Peyer's patch (tissue), 4 donors: ENCODE measurements at regions not wholly inside any gene's neighbourhood (a gene's known extent, or its start where the extent isn't known, plus 50 kb on each side); places are given as distances from the start of the nearest gene placed in this dataset.

Experiments
- DNase-seq, 3 donors: peaks; one replicate each; pipeline ENCODE4 v3.0.0-alpha.2; 2017 to 2019
- H3K27ac ChIP-seq, 4 donors: fragments of 200-600 bp; sonication (generic); one replicate each; pipeline ENCODE4 v1.5.1; 2016 to 2019
- H3K27me3 ChIP-seq, 2 donors: fragments of 200-600 bp; sonication (generic); one replicate each; pipeline ENCODE4 v1.5.1; 2019
- H3K36me3 ChIP-seq, 3 donors: fragments of 200-600 bp; sonication (generic); one replicate each; pipeline ENCODE4 v1.5.1; 2016 to 2019
- H3K4me1 ChIP-seq, 4 donors: fragments of 200-600 bp; sonication (generic); one replicate each; pipeline ENCODE4 v1.5.1; 2016 to 2019
- H3K4me3 ChIP-seq, 4 donors: fragments of 200-600 bp; sonication (generic); 1 replicate in 3 of 4; 2 replicates in 1 of 4; pipeline ENCODE4 v1.5.1; 2016 to 2019; ENCODE audit warnings: mild to moderate bottlenecking in 1 of 4
- H3K9me3 ChIP-seq, 4 donors: fragments of 200-600 bp; sonication (generic); one replicate each; pipeline ENCODE4 v1.5.1; 2016 to 2019; ENCODE audit warnings: mild to moderate bottlenecking in 1 of 4
- POLR2A ChIP-seq, 2 donors: fragments of 450-650 bp; IDR thresholded peaks; one replicate each; pipeline ENCODE4 v1.5.1; 2017; ENCODE audit warnings: antibody characterized with exemption in 2 of 2, mild to moderate bottlenecking in 2 of 2, moderate library complexity in 2 of 2
- TF ChIP-seq, protein P1 (sequence below), 6 experiments: fragments of 450-650 bp in 4 of 6; fragments of 200-600 bp in 2 of 6; sonication (generic) in 1 of 6; IDR thresholded peaks; one replicate each; pipeline ENCODE4 v1.5.1; 2017 to 2019; ENCODE audit warnings: antibody characterized with exemption in 6 of 6, mild to moderate bottlenecking in 3 of 6, moderate library complexity in 1 of 6

DNA sequence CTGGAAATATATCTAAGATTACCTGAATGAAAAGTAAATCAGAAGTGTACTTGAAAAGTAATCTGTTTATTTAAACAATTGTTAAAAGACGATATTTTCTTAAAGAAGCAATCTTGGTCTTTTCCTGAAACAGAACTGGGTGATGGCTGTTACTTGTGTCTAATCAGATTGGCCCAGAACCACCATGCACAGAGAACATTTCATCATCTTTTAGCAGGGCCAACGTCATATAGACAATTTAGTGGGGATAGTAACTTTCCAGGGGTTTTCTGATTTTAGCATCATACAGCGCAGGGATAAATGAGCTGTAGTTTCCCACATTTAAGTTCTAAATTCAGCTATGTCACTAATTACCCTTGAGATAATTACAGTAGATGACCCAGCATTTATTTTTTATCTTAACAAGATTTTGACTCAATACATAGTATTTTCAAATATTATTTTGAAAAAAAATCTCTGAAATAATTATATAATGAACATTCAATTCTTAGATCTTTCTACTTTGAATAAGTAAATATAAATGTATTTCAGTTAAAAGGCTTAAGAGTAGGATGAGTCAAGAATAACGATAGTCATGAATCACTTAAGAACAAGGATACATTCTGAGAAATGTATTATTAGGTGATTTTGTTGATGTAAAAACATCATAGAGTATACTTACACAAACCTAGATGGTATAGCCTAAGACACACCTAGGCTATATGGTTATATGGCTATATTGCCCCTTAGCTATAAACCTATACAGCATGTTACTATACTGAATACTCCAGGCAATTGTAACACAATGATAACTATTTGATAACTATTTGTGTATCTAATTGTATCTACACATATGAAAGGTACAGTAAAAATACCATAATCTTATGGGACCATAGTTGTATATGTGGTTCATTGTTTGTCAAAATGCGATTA, 103.8 kb upstream of the MME start:
- Histone ChIP-seq H3K36me3 (no peaks in the 10 kb centered on the region), H3K27ac (no peak overlapping the region), H3K9me3 (no peaks in the 10 kb centered on the region), H3K4me1 (no peaks in the 10 kb centered on the region), H3K4me3 (no peak overlapping the region), H3K27me3 (no peaks in the 10 kb centered on the region)
- DNase-seq = no peak
- TF ChIP-seq, protein P1, sequence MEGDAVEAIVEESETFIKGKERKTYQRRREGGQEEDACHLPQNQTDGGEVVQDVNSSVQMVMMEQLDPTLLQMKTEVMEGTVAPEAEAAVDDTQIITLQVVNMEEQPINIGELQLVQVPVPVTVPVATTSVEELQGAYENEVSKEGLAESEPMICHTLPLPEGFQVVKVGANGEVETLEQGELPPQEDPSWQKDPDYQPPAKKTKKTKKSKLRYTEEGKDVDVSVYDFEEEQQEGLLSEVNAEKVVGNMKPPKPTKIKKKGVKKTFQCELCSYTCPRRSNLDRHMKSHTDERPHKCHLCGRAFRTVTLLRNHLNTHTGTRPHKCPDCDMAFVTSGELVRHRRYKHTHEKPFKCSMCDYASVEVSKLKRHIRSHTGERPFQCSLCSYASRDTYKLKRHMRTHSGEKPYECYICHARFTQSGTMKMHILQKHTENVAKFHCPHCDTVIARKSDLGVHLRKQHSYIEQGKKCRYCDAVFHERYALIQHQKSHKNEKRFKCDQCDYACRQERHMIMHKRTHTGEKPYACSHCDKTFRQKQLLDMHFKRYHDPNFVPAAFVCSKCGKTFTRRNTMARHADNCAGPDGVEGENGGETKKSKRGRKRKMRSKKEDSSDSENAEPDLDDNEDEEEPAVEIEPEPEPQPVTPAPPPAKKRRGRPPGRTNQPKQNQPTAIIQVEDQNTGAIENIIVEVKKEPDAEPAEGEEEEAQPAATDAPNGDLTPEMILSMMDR (IDR thresholded peaks at IDR 0.05) = no peak
- TF ChIP-seq POLR2A (IDR thresholded peaks at IDR 0.05) = no peak

DNA sequence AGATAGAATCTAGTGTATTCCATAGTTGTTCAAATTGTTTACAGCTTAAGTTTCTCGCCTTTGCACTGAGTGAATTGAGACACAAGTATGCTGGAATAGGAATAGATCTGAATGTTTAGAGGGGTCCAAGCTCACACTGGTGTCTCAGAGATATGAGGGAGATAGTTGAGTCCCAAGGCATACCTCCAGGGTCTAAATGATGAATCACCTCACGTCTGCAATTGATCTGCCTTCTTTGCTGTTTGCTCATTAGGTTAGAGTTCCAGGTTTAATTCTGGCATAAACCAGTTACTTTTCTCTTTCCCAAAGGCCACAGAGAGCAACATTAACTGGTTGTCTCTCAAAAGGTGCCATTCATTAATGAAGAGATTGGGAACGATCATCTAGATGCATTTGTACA, 106.3 kb upstream of the MME start:
- no peaks in the 10 kb centered on the region for H3K36me3 ChIP-seq
- H3K4me1 ChIP-seq = no peaks in the 10 kb centered on the region
- no peak overlapping the region for H3K27ac ChIP-seq
- TF ChIP-seq POLR2A (IDR thresholded peaks at IDR 0.05) = no peak
- TF ChIP-seq, protein P1 (IDR thresholded peaks at IDR 0.05) = no peak
- DNase-seq = no peak
- H3K9me3 ChIP-seq = no peaks in the 10 kb centered on the region
- no peaks in the 10 kb centered on the region for H3K27me3 ChIP-seq
- H3K4me3 ChIP-seq = no peak overlapping the region

DNA sequence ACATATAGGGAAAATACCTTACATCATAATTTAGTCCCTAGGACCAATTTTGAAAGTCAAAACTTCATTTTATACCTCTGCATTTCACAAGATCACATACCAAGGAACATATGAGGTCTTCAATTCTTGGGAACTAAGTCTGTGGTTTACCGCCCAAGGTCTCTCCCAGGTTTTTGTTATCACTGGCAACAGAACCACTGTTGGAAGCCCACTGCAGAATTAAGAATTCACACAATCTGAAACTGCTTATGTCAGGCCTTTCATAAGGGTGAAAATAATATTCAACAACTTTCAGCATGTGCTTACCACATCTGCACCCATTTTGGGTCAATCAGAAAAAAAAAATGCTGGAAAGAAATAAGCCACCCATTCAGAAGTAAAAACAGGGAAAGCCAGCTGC, 107.2 kb upstream of the MME start:
- no peak overlapping the region for H3K27ac ChIP-seq
- H3K4me3 ChIP-seq = no peak overlapping the region
- H3K4me1 ChIP-seq = no peaks in the 10 kb centered on the region
- no peak for TF ChIP-seq POLR2A (IDR thresholded peaks at IDR 0.05)
- TF ChIP-seq, protein P1 (IDR thresholded peaks at IDR 0.05) = no peak
- no peaks in the 10 kb centered on the region for H3K9me3 ChIP-seq
- no peaks in the 10 kb centered on the region for H3K36me3 ChIP-seq
- DNase-seq = no peak
- H3K27me3 ChIP-seq = no peaks in the 10 kb centered on the region

DNA sequence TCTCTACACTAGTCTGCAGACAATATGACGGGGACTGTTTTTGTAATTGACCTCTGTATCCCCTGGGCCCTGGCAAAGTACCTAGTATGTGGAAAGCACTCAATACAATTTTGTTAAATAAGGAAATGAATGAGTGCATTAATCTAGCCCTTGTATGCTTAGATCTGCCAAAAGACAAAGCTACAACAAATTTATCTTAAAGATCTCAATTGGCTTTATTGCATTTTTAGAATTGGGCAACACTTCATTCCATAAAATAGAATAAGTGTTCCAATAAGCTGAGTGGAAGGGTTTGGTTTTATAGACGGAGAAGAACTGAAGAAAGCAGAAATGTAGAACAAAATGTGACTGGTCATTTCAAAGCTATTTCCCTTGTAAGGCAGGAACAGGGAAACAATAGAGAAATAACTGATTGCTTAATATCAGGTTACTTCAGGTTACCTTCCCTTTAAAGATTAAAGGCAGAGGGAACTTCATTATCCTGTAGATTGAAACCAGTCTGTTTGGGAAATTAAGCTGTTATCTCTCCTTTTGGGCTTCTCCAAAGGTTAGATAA, 108.3 kb upstream of the MME start:
- H3K27ac ChIP-seq = no peak overlapping the region
- no peaks in the 10 kb centered on the region for H3K9me3 ChIP-seq
- H3K4me1 ChIP-seq = no peaks in the 10 kb centered on the region
- H3K27me3 ChIP-seq = no peaks in the 10 kb centered on the region
- DNase-seq = no peak
- no peaks in the 10 kb centered on the region for H3K36me3 ChIP-seq
- H3K4me3 ChIP-seq = no peak overlapping the region
- no peak for TF ChIP-seq POLR2A (IDR thresholded peaks at IDR 0.05)
- TF ChIP-seq, protein P1 (IDR thresholded peaks at IDR 0.05) = no peak

DNA sequence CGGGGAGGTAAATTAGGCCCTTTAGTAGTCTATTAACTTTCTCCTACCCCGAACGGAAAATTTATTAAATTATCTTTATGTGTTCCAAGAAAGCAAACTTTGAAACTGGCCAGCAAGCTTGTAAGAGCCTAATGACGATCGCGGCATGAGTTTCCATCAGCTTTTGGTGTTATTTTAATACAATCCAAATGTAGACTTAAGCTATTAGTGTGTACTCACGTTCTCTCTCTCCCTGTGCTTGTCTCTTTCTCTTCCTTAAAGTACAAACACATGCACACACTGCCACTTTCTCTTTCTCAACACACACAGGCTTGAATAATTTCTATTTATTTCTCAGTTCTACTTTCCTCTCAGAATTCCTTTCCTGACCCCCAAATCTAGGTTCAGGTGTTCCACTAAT, 108.8 kb upstream of the MME start:
- Histone ChIP-seq H3K4me3 (no peak overlapping the region), H3K4me1 (no peaks in the 10 kb centered on the region), H3K27me3 (no peaks in the 10 kb centered on the region), H3K9me3 (no peaks in the 10 kb centered on the region), H3K27ac (no peak overlapping the region), H3K36me3 (no peaks in the 10 kb centered on the region)
- no peak for TF ChIP-seq POLR2A (IDR thresholded peaks at IDR 0.05)
- TF ChIP-seq, protein P1 (IDR thresholded peaks at IDR 0.05) = no peak
- no peak for DNase-seq
